ENCODE measurements at regions not wholly inside any gene's neighbourhood (a gene's known extent, or its start where the extent isn't known, plus 50 kb on each side); places are given as distances from the start of the nearest gene placed in this dataset.
A peak's percentile ranks its signal among the peaks of the same experiment; 100 is the strongest.
"Not testable (repeated sequence)": the region's sequence is repeated elsewhere in the genome, so short reads cannot be mapped to it uniquely, and the experiment has no call there.

GRCh38 chr18:8882632-8883408 is 177.5 kb downstream of the MTCL1 start:
- no peak for DNase-seq (ENCODE audit: low spot score)

- no peak for DNase-seq (ENCODE audit: low spot score)
These were observed 178.0 kb downstream of the MTCL1 start for GRCh38 chr18:8883409-8883668.

- not testable (repeated sequence) for DNase-seq (ENCODE audit: low spot score)
These were observed 182.5 kb downstream of the MTCL1 start for GRCh38 chr18:8887877-8888276.

GRCh38 chr18:8889489-8889888 is 184.1 kb downstream of the MTCL1 start:
- no peak for DNase-seq (ENCODE audit: low spot score)

DNA sequence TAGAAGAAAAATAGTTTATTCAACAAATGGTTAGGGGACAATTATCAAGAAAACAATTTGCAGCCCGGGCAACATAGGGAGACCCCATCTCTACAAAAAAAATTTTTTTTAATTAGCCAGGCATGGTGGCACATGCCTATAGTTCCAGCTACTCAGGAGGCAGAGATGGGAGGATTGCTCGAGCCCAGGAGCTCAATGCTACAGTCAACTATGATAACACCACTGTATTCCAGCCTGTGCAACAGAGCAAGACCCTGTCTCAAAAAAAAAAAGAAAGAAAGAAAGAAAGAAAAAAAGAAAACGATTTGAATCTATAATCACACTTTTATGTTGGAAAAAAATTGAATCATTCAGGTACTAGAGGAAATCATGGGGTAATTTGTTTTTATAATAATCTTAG is 185.1 kb downstream of the MTCL1 start:
- DNase-seq (ENCODE audit: low spot score): not testable (repeated sequence)

DNA sequence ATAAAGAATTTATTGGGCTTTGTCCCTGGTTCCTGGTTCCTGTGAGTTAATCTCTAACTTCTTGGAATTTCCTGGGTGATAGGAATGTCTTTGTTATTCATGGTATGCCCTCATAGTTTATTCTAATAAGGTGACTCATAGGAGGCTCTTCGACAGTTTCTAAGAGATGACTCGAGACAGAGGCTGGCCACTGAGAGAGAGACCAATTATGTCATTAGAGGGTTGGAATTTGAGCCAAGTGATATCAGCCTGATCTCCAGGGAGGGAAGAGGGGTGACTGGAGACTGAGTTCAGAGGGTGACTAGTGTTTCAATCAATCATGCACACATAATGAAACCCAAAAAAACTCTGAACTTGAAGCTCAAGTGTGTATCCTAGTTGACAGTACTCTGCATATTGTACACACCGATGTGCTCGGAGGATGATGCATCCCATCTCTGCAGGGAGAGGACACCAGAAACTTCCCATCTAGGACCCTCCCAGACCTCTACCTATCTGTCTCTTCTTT is 185.7 kb downstream of the MTCL1 start:
- peak; percentile 73 for DNase-seq (ENCODE audit: low spot score)

- DNase-seq (ENCODE audit: low spot score): no peak
These were observed 187.9 kb downstream of the MTCL1 start for GRCh38 chr18:8893221-8893620.

- no peak for DNase-seq (ENCODE audit: low spot score)
These were observed 188.4 kb downstream of the MTCL1 start for GRCh38 chr18:8893628-8894231.

- DNase-seq (ENCODE audit: low spot score): no peak
These were observed 189.5 kb downstream of the MTCL1 start for GRCh38 chr18:8894823-8895222.

DNA sequence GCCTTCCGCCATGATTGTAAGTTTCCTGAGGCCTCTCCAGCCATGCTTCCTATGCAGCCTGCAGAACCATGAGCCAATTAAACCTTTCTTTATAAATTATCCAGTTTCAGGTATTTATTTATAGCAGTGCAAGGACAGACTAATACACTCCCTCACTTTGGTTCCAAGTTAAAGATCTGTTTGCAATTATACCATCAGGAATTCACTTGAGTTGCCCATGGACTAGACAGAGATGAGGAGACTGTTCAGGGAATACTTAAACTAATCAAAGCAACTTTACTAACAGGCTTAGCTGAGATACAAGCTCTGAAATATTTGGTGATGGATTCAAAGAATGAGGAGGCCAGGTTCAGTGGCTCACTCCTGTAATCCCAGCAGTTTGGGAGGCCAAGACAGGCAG is 190.0 kb downstream of the MTCL1 start:
- DNase-seq (ENCODE audit: low spot score): no peak

GRCh38 chr18:8895987-8896619 is 190.7 kb downstream of the MTCL1 start:
- no peak for DNase-seq (ENCODE audit: low spot score)

DNA sequence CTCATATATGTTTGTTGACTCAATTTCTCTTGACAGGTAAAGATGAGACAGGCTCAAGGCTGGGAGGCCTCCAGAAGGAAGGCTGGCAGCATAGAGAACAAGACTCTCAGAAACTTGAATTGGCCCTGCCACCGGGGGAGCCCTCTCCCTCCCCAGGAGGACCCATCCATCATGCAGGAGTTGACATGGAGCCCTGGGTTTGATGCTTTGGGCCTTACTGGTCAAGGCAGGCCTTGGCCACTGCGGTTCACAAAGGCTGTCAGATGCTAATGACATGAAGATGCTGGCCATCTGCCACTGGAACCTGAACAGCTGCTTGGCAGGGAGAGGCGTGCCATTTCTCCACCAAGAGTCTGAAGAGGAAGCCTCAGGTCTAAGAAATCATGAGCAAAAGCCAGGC is 193.6 kb downstream of the MTCL1 start:
- DNase-seq (ENCODE audit: low spot score): no peak

DNA sequence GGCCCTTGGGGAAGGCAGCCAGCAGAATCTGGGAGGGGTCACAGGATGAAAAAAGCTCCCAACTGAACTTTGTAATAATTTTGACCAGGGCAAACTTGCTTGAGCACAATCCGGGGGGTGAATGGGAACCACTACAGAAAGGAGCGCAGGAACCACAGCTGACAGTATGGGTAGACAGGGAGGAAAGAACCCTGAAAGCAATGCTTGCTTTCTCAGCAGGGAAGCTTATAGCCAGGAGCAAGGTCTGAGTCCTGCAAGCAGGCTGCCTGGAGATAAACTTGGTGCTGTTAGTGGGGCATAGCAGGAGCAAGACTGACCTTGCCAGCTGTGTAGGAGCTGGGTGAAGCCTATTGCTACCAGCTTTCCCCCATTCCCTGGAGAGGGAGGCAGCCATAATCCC is 195.2 kb downstream of the MTCL1 start:
- DNase-seq (ENCODE audit: low spot score): no peak

- no peak for DNase-seq (ENCODE audit: low spot score)
These were observed 195.7 kb downstream of the MTCL1 start for GRCh38 chr18:8901019-8901418.

- DNase-seq (ENCODE audit: low spot score): no peak
These were observed 198.2 kb upstream of the NDUFV2 start for GRCh38 chr18:8904316-8904715.

GRCh38 chr18:8908792-8909510 is 193.5 kb upstream of the NDUFV2 start:
- DNase-seq (ENCODE audit: low spot score): no peak

- no peak for DNase-seq (ENCODE audit: low spot score)
These were observed 192.2 kb upstream of the NDUFV2 start for GRCh38 chr18:8910186-8910822.

DNA sequence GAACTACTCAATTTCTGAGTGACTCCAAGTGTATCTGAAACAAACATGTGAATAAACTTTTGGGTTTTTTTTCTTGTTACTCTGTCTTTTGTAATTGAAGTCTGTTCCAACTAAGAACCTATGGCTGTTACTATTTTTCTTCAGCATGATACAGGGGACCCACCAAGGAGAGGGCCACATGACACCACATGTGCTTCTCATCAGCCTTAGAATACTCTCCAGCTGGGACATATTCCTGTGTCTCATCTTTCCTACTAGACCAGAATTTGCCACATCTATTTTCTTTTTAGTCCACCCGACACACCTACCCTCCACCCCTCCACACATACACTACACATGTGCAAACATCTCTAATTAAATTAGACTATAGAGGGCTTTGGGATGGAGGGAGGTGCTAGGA is 191.7 kb upstream of the NDUFV2 start:
- no peak for DNase-seq (ENCODE audit: low spot score)

- no peak for DNase-seq (ENCODE audit: low spot score)
These were observed 190.8 kb upstream of the NDUFV2 start for GRCh38 chr18:8911408-8912340.

DNA sequence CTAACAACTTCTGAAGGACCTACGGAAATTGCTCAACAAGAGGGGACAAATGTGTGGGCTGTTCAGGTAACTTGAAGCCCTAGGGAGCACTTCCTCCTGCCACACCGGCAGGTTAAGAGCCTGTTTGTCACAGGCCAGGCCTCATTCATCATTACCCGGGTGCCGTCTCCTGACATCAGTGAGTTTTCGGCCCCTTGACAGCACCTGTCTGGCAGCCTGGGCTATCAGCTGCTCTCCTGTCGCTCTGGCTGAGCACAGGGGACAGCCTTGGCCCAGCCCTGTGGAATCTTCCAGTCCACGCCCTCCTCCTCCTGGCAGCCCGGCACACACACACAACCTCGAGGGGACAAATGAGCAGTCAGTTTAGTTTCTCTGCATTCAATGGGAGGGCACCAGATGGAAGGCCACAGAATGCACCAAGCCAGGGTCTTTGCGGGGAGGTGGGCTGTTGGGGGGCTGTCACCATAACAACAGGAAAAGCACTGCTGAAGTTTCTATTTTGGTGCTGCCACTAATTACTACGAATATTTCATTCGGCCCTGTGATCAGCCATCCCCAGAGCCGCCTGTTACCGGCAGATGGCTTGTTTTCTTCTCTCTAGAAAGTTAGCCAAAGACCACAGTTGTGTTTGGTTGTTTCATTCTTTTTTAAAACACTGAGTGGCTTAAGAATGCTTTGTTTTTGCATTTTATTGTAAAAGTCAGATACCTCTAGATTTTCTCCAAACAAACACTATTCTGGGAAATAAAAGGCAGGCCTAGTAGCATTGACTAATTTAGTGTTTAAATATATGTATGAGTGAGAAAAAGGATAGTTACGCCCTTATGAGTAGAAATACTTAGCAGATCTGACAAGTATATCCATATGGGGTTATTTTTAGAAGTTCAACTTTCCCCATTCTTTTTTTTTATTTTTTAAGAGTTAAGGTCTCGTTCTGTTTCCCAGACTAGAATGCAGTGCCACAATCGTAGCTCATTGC is 189.9 kb upstream of the NDUFV2 start:
- DNase-seq (ENCODE audit: low spot score): peak; percentile 37

Measured in iPS-NIHi11 (cell line).